ENCODE measurements at regions not wholly inside any gene's neighbourhood (a gene's known extent, or its start where the extent isn't known, plus 50 kb on each side); places are given as distances from the start of the nearest gene placed in this dataset.
A peak's percentile ranks its signal among the peaks of the same experiment; 100 is the strongest.
"Not testable (repeated sequence)": the region's sequence is repeated elsewhere in the genome, so short reads cannot be mapped to it uniquely, and the experiment has no call there.

GRCh38 chr18:33853187-33853586 lies 275.2 kb downstream of the ASXL3 start:
- DNase-seq: no peak

- no peak for DNase-seq
Measured at GRCh38 chr18:33851546-33852078, 273.6 kb downstream of the ASXL3 start.

GRCh38 chr18:33849731-33850130 lies 271.7 kb downstream of the ASXL3 start:
- no peak for DNase-seq

- DNase-seq: no peak
Measured at GRCh38 chr18:33844232-33844631, 266.2 kb downstream of the ASXL3 start.

- DNase-seq: no peak
Measured at GRCh38 chr18:33841221-33841967, 263.4 kb downstream of the ASXL3 start.

- DNase-seq: no peak
Measured at GRCh38 chr18:33840212-33840593, 262.2 kb downstream of the ASXL3 start.

- DNase-seq: peak; percentile 41
Measured at GRCh38 chr18:33839452-33840211, 261.6 kb downstream of the ASXL3 start.

- no peak for DNase-seq
Measured at GRCh38 chr18:33838054-33838453, 260.0 kb downstream of the ASXL3 start.

- DNase-seq: no peak
Measured at GRCh38 chr18:33837191-33837590, 259.2 kb downstream of the ASXL3 start.

- no peak for DNase-seq
Measured at GRCh38 chr18:33836564-33836963, 258.5 kb downstream of the ASXL3 start.

- DNase-seq: no peak
Measured at GRCh38 chr18:33835419-33835818, 257.4 kb downstream of the ASXL3 start.

GRCh38 chr18:33833842-33834241 lies 255.8 kb downstream of the ASXL3 start:
- DNase-seq: no peak

GRCh38 chr18:33831424-33831823 lies 253.4 kb downstream of the ASXL3 start:
- DNase-seq: no peak

- DNase-seq: no peak
Measured at GRCh38 chr18:33830213-33830612, 252.2 kb downstream of the ASXL3 start.

- DNase-seq: no peak
Measured at GRCh38 chr18:33828949-33829348, 250.9 kb downstream of the ASXL3 start.

- DNase-seq: no peak
Measured at GRCh38 chr18:33826151-33826550, 248.1 kb downstream of the ASXL3 start.

- DNase-seq: no peak
Measured at GRCh38 chr18:33821503-33821902, 243.5 kb downstream of the ASXL3 start.

- DNase-seq: no peak
Measured at GRCh38 chr18:33820517-33821371, 242.7 kb downstream of the ASXL3 start.

GRCh38 chr18:33819692-33820343 lies 241.8 kb downstream of the ASXL3 start:
- not testable (repeated sequence) for DNase-seq

GRCh38 chr18:33818145-33818544 lies 240.1 kb downstream of the ASXL3 start:
- no peak for DNase-seq

GRCh38 chr18:33817096-33817495 lies 239.1 kb downstream of the ASXL3 start:
- DNase-seq: no peak

- no peak for DNase-seq
Measured at GRCh38 chr18:33814546-33814945, 236.5 kb downstream of the ASXL3 start.

- no peak for DNase-seq
Measured at GRCh38 chr18:33812186-33812585, 234.2 kb downstream of the ASXL3 start.

All from midbrain (tissue), 1 donor.